GM21423 (cell line): ENCODE measurements at regions not wholly inside any gene's neighbourhood (a gene's known extent, or its start where the extent isn't known, plus 50 kb on each side); places are given as distances from the start of the nearest gene placed in this dataset.

Experiments used
- ATAC-seq: cut with Tn5 transposase; IDR thresholded peaks from one replicate; pipeline ENCODE4 v1.9.1; 2021; ENCODE audit warnings: mild to moderate bottlenecking, moderate library complexity; ENCODE audit not compliant: unreplicated experiment

DNA sequence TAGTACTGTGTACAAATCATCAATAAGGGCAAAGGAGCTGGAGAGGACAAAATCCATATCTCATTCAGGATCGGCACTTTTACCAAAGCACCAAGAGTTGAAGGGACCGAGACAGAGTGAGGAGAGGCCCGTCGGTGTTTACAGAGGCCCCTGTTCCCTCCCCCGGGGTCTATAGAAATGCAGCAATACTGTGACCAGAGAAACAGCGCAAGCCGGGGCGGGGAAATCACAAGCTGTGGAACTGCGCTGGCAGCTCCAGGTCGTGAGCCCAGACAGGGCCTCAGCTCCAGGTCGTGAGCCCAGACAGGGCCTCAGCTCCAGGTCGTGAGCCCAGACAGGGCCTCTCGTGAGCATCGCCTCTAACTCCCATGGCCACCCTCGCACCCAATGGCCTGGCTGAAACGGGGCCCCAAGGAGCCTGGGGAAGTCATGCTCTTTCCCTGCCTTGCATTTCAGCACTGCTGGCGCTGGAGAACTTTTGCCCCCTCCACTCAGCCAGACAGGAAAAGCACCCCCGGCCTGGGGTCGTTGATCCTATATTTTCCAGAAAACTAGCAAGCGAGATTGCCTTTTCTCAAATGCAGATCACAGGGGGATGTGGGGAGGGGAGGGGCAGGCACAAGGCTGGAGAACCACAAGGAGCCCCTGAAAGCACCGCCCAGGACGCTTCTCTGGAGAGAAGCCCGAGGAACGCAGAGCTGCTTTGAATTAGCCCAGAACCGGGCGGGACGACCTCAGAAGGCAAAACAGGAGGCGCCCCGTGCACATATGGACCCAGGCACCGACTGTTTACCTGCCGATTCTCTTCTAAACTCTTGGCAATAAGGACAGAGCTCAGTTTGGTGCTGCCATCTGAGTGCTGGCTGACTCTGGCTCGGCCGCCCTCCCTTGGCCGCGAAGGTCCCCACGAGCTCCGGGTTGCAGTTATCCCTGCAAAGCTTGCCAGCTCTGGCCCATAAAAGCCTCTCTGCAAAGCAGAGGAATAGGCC, 223.7 kb downstream of the ACKR3 start:
- no peak for ATAC-seq

DNA sequence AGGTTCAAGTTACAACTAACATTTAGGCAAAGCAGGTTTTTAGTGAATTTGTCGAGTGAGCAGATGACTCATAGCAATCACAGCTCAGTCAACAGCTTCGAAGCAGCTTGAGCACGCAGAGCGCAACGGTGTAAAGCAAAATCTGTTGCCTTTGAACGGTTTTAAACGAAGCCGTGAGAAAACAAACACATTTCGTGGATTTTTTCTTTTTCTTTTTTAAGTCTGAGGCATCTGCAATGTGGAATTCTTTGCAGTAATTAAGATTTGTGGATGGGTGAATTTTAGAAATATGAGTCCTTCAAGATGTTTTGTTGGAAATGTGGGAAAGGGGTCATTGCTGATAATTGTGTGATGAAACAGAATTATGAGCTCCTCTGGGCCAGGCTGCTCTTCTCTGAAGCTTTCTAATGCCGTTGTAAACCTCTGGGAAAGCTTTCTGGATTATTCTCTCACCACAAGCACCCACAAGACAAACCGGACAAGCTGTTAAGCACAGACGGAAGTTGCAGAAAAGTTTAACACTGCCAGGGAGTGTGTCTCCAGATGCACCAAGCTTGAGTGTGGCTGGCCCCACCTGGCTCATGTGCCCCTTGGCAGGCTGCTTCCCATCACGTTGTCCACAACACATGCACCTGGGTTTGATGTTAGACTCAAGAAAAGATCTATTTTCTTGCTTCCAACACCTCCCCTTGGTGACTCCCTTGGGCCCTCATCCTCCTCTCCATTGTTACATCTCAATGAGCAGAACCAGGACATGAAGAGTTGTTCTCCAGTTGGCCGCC, 224.7 kb downstream of the ACKR3 start:
- ATAC-seq, result no peak

DNA sequence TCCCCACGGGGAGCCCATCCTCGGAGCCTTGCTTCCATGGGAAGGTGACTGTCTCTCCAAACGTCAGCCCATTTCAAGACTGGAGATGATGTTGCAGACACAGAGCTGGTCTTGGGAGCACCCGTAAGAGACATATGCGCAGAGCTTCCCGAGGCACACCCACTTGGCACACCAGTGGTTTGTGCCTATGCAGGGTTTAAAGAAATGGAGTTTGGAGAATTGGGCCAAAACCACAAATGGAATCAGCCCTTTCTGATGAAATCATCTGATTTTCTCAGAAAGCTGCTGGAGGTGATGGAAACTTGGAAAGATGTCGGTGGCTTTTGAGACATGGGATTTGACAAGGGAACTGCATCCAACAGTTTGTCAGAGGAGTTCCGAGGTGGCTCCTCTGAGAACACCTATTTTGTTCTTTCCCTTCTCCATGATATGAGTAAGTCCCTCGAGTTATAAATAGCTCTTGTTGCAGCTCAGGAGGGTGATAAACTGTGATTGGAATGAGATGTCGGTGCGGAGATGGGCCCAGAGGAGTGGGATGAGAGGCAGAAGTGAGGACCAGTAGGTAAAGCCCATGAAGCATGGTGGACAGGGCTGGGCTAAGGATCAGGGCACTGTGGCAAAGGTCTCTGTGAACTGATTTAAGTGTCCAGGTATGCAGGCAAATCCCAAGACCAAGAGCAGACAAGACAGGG, 225.7 kb downstream of the ACKR3 start:
- ATAC-seq, result no peak

DNA sequence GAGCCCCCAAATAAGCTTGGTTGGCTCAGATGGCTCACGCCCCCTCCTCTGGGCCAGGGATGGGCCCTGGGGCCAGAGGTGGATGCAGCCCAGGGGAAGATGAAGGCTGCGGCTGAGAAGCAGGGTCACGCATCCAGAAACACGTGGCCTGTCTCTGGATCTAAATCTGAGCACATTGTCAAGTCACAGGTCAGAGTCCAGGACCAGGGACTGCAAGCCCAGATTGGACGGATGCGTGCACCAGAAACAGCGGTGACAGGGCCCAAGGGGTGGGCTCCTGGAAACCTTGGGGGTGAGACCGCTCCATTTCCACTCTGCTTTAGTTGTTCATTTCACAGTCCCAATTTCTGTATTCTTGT, 226.2 kb downstream of the ACKR3 start:
- ATAC-seq, result no peak

DNA sequence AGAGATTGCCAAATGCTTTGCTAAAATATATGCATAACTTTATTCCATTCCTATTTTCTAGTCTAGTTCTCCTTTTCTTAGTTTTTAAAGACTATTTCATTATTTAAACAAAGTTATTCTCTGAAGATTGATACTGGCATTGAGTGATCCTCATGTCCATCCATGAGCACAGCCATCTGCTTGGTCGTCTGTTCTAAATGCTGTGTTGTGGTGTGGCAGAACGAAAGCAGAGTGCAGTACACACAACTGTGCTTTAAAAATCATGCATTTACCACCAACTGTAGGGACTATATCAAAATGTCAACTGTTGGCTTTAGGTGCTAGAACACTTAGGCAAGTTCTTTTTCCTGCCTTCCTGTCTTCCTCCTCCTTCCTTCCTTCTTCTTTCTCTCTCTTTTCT, 226.6 kb downstream of the ACKR3 start:
- no peak for ATAC-seq

DNA sequence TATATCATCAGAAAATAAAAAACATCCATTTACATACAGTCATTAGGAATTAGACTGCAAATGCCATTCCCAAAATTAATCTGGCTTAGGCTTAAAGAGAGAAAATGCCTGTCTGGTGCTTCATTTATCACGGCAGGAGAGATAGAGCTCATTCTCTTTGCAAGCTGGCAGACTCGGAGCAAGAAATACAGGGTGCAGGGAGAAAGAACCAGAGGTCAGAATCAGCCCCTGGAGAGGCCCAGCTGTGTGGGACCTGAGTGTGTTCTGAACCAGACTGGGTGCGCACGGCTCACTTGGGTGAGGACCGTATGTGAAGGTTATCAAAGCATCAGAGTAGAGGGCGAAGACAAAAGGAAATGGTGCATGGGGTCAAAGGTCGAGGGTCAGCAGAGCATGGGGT, 227.8 kb downstream of the ACKR3 start:
- ATAC-seq, result no peak

DNA sequence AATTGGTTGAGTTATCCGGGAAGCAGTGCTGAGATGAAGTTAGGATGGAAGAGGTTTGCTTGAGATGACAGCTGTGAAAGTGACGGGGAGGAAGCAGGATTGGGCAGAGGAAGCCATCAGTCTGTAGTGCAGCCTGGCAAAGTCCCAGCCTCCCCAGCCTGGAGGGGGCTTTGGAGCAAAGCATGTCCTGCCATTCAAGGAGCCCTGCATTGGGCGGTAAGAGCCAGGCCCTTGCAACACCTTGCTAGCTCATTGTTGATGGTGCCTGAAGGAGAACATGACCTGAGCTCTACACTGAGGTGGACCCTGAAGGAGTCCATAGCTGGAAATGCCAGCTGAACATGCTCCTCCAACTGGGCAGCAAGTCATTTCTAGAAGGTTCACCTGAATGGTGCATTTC, 228.9 kb downstream of the ACKR3 start:
- no peak for ATAC-seq

DNA sequence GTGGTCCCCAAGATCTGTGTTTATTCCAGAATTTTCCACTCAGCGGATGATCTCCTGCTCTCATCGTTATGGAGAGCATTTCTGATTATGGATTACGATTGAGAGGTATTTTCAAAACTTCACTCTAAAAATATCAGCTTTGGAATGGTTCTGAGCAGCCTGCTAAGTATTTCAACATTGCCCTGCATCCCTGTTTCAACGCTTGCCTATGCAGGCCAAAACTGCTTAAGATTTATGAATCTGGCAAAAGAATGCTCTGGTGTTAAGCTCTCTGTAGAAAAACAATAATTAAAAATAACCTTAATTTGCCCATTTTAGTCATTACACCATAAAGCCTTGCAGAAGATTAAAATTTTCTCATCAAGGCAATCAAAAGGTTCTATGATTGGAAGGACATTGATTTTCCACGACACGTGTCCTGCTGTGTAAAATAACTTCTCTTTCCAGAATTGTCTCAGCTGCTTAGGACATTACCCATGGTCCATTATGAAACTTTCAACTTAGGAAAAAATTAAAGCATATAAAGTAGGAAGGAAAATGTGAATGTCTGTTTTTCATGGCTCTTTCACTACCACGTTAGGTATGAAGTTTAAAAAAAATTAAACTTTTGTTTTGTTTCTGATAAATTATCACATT, 229.9 kb downstream of the ACKR3 start:
- no peak for ATAC-seq

DNA sequence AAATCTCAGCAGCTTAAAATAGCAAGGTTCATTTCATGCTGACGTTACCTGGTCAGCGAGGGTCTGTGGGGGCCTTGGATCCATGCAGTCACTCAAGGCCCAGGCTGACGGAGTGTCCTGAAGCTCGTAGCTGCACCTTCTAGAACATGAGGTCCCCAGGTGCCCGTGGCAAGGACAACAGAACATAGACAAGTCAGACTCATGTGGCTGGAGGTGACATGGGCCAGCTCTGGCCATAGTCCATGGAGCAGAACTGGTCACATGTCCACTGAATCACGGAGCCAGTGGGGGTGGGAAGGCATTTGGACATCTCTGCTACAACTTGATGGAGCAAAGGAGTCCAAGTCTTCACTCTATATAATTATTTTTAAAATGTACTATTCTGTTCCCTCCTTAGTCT, 233.2 kb downstream of the ACKR3 start:
- no peak for ATAC-seq

DNA sequence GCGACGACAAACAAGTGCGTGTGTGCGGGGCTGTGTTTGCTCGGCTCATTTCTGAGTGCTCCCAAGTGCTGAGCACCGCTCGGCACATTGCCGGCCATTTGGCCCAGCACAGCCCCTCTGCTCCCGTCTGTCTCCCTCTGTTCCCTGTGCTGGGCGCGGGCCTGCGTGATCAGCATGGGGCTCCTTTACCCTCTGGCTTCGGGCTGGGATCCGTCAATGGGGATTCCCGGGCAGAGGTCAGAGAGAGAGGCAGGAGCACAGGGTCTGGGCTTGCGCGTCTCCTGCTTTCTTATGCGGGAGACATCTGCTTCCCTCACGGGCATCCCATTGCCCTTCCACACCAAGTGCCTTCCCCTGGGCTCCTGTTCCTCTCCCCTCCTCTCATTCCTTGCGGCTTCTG, 234.0 kb downstream of the ACKR3 start:
- no peak for ATAC-seq

DNA sequence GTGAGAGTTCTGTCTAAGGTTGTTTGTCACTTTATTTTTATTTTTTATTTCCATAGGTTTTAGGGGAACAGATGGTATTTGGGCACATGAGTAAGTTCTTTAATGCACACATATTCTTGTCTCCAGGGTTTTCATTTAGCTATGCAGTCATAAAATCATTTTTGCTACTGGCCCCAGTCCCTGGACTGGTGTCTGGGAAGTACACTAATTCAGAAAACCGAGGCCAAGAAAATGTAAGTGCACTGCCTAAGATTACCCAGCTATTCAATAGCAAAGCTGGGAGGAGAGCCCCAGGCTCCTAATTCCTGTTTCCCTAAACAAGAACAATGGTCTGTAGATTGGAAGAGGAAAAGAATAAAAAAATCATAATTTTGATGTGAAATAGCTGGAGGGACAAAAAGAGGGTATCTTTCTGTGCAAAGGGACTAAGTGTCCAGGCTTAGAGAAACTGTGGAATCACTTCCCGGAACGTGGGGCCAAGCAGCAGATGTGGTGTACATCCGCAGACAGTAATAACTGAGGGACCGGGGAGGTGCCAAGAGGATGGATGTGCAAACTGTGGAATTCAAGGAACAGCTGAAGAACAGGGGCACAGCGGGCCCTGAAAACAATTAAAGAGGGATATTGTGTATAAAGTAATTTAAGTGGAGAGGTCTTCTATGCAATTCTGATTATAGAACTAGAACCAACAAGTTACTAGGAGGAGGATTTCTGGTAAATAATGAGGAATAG, 236.3 kb downstream of the ACKR3 start:
- ATAC-seq, result no peak

DNA sequence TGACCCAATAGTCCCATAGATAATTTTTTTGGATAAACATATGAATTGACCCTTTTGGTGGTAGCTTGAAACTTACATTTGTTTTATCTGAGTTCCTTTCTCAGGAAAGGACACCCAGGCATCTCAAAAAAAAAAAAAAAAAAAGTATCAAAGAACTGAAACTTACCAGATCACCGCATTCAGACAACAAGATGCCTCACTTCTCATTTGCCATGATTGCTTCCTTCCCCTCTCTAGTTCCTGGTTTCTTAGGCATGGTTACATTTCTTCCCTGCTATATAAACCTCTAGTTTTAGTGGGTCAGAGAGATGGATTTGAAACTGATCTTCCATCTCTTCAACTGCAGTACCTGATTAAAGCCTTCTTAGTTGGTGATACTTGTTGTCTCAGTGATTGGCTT, 240.1 kb downstream of the ACKR3 start:
- no peak for ATAC-seq

DNA sequence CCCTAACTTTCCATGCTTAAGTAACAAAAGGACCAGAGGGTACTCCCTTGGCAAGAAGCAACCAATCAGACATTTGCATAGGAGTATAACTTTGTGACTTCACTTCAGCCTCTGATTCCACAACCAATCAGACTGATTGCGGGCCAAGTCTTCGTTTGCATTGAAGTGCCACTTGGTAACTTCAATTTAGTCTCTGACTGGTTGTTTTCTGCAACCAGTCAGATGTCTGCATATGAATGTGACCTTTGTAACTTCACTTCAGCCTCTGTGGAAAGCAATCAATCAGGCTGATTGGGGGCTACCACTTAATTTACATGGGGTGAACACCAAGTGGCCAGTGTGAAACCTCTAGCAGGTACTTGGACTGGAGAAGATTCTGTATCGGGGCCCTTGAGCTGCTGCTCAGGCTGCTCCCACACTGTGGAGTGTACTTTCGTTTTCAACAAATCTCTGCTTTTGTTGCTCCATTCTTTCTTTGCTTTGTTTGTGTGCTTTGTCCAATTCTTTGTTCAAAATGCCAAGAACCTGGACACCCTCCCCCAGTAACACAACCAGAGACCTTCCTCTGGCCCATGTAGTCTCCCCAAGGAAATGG, 241.5 kb downstream of the ACKR3 start:
- no peak for ATAC-seq

DNA sequence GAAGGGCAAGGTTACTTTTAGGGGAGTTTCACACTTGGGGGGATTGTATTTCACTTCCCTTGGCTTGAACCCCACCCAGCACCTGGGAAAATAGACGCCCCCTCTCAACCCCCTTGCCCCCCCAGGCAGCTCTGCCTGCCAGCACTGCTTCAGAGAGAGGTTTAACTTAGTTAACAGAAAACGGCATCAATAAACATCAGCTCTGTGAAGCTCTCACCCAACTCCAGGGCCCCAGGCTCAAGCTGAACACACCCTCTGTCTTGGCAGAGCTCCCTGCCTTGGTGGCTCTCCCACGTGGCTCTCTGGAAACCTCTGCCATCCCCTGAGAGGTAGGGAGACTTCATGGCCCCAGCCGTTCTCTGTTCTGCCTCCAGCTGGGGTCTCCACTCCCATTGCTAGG, 244.1 kb downstream of the ACKR3 start:
- no peak for ATAC-seq

DNA sequence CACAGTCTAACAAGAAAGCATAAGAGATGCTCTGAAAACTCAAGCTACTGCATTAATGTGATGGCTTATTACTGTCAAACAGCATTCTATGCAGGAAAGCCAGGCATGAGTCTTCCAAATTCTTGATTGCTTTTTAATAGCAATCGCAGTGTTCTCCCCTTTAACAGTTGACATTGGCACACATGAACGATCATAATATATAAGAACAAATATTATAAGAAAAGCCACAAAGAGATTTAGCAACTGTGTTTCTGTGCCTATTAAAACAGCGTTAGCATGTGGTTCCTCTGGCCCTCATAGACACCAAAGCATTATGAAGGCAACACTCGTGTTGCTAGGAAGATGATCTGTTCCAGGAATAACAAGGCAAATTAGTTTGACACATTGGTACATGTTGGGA, 245.0 kb downstream of the ACKR3 start:
- ATAC-seq, result no peak

DNA sequence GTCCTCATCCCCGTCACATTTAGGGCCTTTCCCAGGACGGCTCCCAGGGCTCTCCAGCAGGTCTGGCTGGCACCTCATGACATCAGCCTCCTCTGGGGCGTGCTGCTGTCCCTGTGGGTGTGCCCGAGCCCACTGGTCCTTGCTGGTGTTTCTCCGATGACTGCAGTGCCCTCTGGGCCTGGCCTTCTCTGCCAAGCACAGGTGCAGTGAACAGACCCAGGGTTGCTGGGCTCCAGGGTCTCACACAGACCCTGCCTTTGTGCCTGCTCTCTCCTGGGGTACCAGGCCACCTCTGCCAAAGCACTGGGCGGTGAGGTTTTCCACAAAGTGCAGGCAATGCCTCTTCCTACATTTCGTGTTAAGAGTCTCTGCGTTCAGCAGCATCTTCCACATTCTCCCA, 246.1 kb downstream of the ACKR3 start:
- no peak for ATAC-seq

DNA sequence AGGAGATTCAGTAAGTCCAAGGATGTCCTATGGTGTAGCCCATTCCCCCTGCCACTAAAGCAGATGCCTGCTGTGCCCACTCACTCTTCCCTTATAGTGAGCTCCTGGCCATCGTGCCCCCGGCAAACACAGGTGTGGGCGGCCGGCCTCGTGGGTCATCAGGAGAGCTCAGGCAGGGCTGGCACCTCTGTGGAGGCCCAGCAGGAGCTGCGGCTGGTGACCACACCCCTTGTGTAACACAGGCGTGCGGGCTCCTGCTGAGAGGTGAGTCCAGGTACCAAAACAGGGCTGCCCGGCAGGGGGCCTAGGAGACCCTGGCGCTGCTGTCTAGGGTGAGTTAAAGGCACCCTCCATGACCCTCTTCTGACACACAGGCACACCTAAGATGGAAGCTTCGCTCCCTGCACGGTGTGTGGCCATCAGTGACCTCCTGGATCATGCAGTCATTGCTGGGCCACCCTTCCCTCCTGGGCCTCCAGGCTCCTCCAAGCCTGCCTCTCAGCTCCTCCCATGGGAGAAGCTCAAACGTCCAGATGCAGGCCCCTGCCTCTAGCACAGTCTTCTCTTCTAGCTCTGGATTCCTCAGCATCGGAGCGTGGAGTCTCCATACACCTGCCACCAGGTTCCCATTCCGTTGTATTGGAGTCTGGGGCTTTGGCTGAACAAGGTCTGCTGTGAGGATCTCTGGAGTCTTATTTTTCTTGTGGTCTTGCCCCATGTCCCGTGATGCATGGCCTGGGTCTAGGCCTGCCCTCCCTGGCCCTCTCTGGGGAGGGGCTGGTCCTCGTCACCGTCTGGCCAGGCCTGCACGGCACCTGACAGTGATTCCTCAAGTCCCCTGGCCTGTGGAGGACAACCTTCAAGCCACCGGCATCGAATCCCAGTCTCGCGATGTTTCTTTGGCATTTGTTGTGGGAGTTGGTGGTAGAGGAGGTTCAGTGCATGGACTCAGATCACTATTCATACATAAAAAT, 246.9 kb downstream of the ACKR3 start:
- no peak for ATAC-seq

DNA sequence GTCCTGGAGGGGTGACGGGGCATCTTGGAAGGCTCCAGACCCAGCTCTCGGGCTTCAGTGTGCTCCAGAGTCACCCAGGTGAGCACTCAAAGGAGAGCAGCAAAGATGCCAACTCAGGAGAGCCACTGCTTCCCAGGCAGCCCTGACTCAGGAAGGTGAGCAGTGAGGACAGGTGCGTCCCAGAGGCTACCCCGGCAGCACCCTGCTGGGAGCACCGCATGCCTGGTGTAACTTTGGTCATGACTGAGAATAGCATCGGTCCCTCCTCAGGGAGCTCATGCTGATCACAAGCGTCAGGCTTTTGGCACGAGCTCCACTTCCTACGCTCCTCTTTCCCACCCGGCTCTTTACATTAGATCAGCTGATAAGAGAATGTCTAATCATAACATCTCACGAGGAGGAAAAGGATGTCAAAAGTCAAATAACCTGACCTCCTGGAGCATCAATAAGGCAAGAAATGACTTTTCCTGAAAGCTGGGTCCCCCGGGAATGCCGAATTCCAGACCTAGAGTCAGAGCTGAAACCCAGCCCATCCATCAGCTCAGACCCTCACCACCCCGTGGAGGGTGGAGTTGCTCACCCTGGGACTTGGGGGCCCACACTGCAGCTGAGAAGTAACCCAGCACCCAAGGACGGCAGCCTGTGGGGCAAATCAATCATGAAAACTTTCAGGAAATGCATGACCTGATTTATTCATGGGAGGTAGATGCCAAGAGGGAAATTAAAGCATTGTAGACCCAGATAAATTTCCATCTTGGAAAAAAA, 248.8 kb downstream of the ACKR3 start:
- no peak for ATAC-seq
